ENCODE measurements at regions not wholly inside any gene's neighbourhood (a gene's known extent, or its start where the extent isn't known, plus 50 kb on each side); places are given as distances from the start of the nearest gene placed in this dataset.

- TF ChIP-seq CTCF (IDR thresholded peaks at IDR 0.05), result no peak
- no peak for TF ChIP-seq POLR2A (IDR thresholded peaks at IDR 0.05)
These were observed 70.1 kb upstream of the CCDC180 start for GRCh38 chr9:97237311-97237786.
